ENCODE measurements at regions not wholly inside any gene's neighbourhood (a gene's known extent, or its start where the extent isn't known, plus 50 kb on each side); places are given as distances from the start of the nearest gene placed in this dataset.

GRCh38 chr5:88545338-88545737 is 276.7 kb upstream of the TMEM161B start:
- FAIRE-seq, result no peak
- no peak for DNase-seq (ENCODE audit: insufficient read length, low spot score)

DNA sequence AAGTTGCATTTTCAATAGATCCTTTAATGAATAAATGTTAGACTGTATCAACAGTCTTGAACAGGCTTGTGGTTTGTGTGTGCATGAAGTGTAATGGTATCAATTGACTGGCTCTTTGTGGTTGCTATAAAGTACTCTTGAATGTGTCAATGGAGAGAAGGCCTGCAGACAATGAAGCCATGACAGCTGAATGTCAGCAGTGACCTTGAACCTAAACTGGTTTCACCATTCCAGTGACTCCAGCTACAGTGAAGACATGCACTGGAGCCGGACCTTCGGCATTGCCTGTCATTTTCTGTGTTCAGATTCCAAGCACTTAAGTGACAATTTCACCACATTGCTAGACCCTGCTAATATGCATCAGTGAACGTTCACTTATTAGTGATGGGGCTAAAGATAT is 276.0 kb upstream of the TMEM161B start:
- FAIRE-seq, result no peak
- no peak for DNase-seq (ENCODE audit: insufficient read length, low spot score)

GRCh38 chr5:88544136-88544645 is 275.5 kb upstream of the TMEM161B start:
- FAIRE-seq, result no peak

GRCh38 chr5:88542786-88543185 is 274.1 kb upstream of the TMEM161B start:
- DNase-seq (ENCODE audit: insufficient read length, low spot score) (no peak), FAIRE-seq (no peak)

More at GRCh38 chr5:88544136-88544645, 275.5 kb upstream of the TMEM161B start:
- no peak for DNase-seq (ENCODE audit: insufficient read length, low spot score)

- FAIRE-seq (no peak), DNase-seq (ENCODE audit: insufficient read length, low spot score) (no peak)
Observed at GRCh38 chr5:88540471-88541115, 271.9 kb upstream of the TMEM161B start.

DNA sequence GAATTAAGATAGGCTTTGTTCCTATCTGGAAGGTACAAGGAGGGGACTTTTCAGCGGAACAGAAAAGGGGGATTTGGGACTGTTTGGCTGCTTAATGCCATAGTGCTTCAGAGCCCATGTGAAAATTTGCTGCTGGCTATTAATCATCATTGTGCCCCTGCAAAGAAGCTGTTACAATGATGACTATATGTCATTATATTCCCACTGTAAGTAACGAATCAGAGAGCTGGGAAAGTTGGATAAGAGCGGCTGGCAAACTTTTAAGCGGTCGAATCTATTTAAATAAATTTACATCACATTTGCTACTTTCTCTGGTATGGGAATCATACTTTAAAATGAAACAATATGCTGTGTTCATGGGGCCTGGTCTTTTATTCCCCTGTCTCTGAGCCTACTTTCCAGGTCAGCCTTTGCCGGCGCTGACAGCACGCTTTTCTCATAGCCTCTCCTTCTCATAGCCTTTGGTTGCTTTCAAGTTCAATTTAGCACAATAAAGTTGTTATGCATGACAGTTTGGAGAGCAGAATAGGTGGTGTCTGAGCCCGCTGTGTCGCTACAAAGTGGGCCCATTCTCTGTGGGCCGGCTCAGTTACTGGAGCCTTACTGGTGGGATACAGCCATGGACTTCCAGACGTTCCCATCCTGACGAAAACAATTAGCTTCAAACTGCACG is 271.2 kb upstream of the TMEM161B start:
- no peak for DNase-seq (ENCODE audit: insufficient read length, low spot score)
- FAIRE-seq, result no peak

DNA sequence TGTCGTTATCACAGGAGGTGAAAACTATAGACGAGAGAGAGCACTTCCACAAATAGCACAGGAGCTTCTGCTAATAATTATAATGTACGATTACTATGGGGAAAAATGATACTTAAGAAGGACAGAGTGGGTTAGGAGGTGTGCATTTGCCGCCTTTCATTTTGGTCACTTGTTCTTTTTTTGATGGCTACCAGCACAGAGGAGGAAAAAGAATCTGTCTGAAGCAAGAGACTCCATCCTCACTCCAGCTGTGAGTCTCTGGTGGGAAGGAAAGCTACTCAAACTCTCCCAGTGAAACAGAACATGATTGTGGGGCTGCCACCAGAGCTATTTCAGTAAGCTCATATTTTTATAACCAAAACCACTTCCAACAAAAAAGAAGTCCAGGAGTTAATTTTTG is 270.4 kb upstream of the TMEM161B start:
- FAIRE-seq (no peak), DNase-seq (ENCODE audit: insufficient read length, low spot score) (no peak)

GRCh38 chr5:88536146-88536545 is 267.5 kb upstream of the TMEM161B start:
- FAIRE-seq (no peak), DNase-seq (ENCODE audit: insufficient read length, low spot score) (no peak)

- no peak for DNase-seq (ENCODE audit: insufficient read length, low spot score)
- no peak for FAIRE-seq
Observed at GRCh38 chr5:88524941-88525340, 256.3 kb upstream of the TMEM161B start.

DNA sequence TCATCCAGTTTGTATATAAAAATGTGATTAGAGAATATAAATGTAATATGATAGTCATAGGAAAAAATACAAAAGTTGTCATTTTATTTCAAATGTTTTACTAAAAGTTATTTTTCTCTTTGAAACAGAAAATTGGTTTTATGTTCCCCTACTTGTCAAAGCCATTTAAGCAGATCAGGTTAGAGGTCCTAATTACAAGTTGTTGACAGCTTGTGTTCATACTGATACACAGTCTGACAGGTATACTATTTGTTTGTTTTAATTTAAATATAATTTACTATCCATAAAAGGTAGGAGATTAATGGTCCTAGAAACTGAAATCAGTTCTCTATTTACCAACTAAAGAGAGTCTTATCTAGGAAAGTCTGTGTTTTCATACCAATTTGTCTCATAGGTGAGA is 250.4 kb upstream of the TMEM161B start:
- FAIRE-seq (no peak), DNase-seq (ENCODE audit: insufficient read length, low spot score) (no peak)

DNA sequence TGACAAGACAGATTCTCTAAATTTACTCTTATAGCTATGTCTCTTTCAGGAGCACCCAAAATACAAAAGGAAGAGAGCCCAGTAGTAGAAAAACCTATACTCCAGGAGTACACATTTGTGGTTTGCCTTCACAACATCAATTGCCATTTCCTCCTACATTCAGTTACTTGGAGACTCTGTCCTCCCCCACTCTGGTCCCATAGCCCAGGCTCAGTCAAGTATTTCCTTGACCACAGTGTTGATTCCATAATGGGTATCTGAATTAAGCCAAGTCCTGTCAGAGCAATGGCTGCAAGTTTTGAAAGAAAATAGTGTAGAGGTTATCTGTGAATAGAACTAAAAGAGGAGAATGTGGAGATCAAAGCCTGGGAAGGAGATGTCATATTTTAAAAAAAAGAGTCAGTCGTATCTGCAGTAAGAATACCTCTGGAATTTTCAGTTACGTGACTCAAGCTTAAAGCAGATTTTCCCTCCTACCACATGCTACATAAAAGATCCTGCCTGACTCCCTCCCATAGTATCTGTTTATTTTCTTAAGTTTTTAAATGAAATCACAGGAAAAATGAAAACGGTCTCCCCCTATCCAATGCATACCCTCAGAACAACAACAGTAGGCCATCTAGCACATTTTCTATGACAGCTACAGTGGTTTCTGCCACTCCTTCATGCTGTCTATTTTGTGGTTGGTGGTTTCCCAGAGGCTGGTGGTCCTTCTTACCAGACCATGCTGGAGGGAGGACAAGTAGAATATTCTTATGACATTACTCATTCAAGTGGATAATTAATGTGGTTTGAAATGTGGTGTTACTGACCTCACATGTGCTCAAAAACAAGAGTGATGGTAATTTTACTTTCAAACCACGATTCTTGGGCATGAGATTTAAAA is 249.7 kb upstream of the TMEM161B start:
- DNase-seq (ENCODE audit: insufficient read length, low spot score), result no peak
- FAIRE-seq, result no peak

GRCh38 chr5:88515881-88516819 is 247.5 kb upstream of the TMEM161B start:
- FAIRE-seq, result no peak
- no peak for DNase-seq (ENCODE audit: insufficient read length, low spot score)

DNA sequence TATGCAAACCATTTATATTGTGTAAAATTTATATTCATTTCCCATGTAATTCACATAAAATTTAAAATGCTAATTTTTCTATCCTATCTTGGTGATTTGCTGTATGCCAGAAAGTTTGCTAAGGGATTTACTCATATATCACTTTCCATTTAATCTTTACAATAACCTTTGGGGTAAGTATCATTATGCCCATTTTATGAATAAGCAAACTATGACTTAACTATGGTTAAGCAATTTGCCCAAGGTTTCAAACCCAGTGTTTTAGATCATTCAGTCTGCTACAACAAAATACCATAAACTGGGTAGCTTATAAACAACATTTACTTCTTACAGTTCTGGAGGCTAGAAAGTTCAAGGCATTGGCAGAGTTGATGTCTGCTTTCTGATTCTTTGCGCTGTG is 246.4 kb upstream of the TMEM161B start:
- FAIRE-seq (no peak), DNase-seq (ENCODE audit: insufficient read length, low spot score) (no peak)

DNA sequence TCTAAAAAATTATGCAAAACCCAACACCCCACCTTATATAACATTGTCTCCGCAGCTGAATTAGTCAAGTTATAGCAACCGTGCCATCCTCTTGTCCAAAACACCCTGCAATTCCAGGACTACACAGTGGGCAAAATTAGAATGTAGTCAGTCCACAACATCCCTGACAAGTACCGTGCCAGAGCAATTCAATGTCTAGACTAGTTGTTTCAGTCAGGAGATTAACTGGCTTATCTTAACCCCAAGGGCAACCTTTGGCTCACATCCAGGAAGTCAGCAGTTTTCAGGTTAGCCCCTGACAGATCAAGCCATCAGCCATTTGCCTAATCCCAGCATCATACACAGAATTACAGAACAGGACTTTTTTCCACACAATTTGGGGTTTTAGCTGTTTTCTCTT is 240.8 kb upstream of the TMEM161B start:
- no peak for FAIRE-seq
- DNase-seq (ENCODE audit: insufficient read length, low spot score), result no peak

DNA sequence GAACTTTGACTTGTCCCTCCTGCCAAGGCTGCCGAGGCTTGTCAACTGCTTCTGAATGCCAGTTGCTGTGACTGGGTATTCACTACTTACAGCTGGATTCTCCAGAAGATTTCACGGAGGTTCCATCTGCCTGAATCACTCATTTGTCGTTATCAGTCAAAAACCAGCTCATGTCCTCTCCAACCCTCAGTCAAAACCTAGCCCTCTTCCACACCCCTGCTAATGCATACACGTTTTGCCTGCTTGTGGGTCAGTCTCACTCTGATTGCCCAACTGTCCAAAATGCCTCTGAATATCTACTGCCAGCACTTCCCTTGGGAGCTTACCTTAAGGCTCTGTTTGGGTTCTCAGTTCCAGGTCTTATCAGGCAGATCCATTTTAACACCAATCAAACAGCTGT is 238.6 kb upstream of the TMEM161B start:
- DNase-seq (ENCODE audit: insufficient read length, low spot score), result no peak
- FAIRE-seq, result no peak

GRCh38 chr5:88503406-88503805 is 234.8 kb upstream of the TMEM161B start:
- FAIRE-seq (no peak), DNase-seq (ENCODE audit: insufficient read length, low spot score) (no peak)

GRCh38 chr5:88503041-88503345 is 234.3 kb upstream of the TMEM161B start:
- DNase-seq (ENCODE audit: insufficient read length, low spot score), result no peak
- no peak for FAIRE-seq

GRCh38 chr5:88502179-88503040 is 233.8 kb upstream of the TMEM161B start:
- DNase-seq (ENCODE audit: insufficient read length, low spot score), result no peak
- no peak for FAIRE-seq

DNA sequence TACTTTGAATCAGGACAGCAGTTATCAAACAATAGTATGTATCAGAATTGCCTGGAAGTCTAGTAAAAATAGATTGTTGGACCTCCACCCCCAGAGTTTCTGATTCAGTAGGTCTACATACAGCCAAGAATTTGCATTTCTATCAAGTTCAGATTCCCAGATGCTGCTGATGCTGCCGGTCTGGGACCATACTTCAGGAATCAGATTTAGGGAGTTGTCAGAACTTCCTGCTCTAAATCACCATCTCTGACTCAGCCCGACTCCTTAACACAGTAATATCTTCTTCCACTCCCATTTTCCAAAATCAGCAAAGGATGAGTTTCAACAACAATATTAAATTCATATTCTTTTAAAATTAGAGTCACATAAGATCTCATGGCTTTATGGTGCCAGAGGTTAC is 227.2 kb upstream of the TMEM161B start:
- DNase-seq (ENCODE audit: insufficient read length, low spot score) (no peak), FAIRE-seq (no peak)

- FAIRE-seq, result no peak
Observed at GRCh38 chr5:88490874-88491273, 222.2 kb upstream of the TMEM161B start.

More at GRCh38 chr5:88490874-88491273, 222.2 kb upstream of the TMEM161B start:
- no peak for DNase-seq (ENCODE audit: insufficient read length, low spot score)

Measured in HTR-8/SVneo (cell line).